HepG2 (cell line): ENCODE measurements at regions not wholly inside any gene's neighbourhood (a gene's known extent, or its start where the extent isn't known, plus 50 kb on each side); places are given as distances from the start of the nearest gene placed in this dataset.
"Not testable (repeated sequence)": the region's sequence is repeated elsewhere in the genome, so short reads cannot be mapped to it uniquely, and the experiment has no call there.

Source experiments
- ATAC-seq: fragments of 200-7000 bp; cut with Tn5 transposase; 3 replicates; pipeline ENCODE4 v1.9.1; 2020; ENCODE audit warnings: mild to moderate bottlenecking, moderate library complexity
- BruUV-seq: library from RNA; stranded (reverse); fragments of 400-500 nt; replicated peaks from 2 replicates; lab custom pipeline; 2021; lab: Mats Ljungman, UMichigan
- CTCF ChIA-PET: fragments of 300-600 bp; formaldehyde crosslinking; extraction: SDS; loops from one replicate; lab custom pipeline; 2021; ENCODE audit warnings: low total read pairs, inconsistent platforms, low intra/inter-chr PET ratio; lab: Yijun Ruan, JAX
- POLR2A ChIA-PET: fragments of 350-600 bp; sonication (Branson Sonifier 250); formaldehyde crosslinking; loops from one replicate; lab custom pipeline; 2020; ENCODE audit warnings: antibody characterized with exemption, inconsistent platforms; lab: Yijun Ruan, JAX
- DNase-seq: peaks from one replicate; pipeline ENCODE4 v3.0.0-alpha.2; 2015; ENCODE audit warnings: low spot score
- FAIRE-seq: peaks from 3 replicates; lab custom pipeline; 2011; peaks lifted over from hg19 to GRCh38; lab: Jason Lieb, UNC
- H2AFZ ChIP-seq: one replicate; pipeline ENCODE4 v1.6.1; 2011; ENCODE audit warnings: low read length, inconsistent platforms
- H3K27ac ChIP-seq: fragments of 300-600 bp; 3 replicates; pipeline ENCODE4 v1.8.0; 2011; ENCODE audit warnings: mixed run types, mild to moderate bottlenecking, mixed read lengths, low read length, inconsistent platforms; ENCODE audit not compliant: insufficient read depth; ENCODE audit errors: extremely low read length
- H3K27me3 ChIP-seq, 2 experiments: fragments of 200-600 bp in 1 of 2; 2 replicates in 1 of 2; 3 replicates in 1 of 2; pipeline versions ENCODE4 v1.6.0 to v1.8.0; 2011; ENCODE audit warnings: low read length in 2 of 2, mild to moderate bottlenecking in 2 of 2, moderate library complexity in 2 of 2, inconsistent platforms in 1 of 2; ENCODE audit not compliant: insufficient read depth in 2 of 2, control insufficient read depth in 1 of 2
- H3K36me3 ChIP-seq, 2 experiments: fragments of 200-600 bp in 1 of 2; replicated peaks in 1 of 2; 2 replicates in 1 of 2; 3 replicates in 1 of 2; pipeline versions ENCODE4 v1.5.1 to v1.8.0; 2011; ENCODE audit warnings: low read length in 2 of 2, inconsistent platforms in 1 of 2; ENCODE audit not compliant: insufficient read depth in 2 of 2, control insufficient read depth in 1 of 2
- H3K4me1 ChIP-seq: 2 replicates; pipeline ENCODE4 v1.5.1; 2012; ENCODE audit warnings: low read length, inconsistent platforms; ENCODE audit not compliant: insufficient read depth
- H3K4me2 ChIP-seq: 2 replicates; pipeline ENCODE4 v1.6.0; 2011; ENCODE audit warnings: low read depth, low read length, inconsistent platforms
- H3K4me3 ChIP-seq, 3 experiments: fragments of 200-600 bp in 1 of 3; sonication (generic), shearing (Covaris generic) in 1 of 3; replicated peaks in 1 of 3; 2 replicates each; pipeline ENCODE4 v1.5.1; 2011 to 2016; ENCODE audit warnings: low read length in 3 of 3, inconsistent platforms in 2 of 3, low read depth in 2 of 3, mild to moderate bottlenecking in 2 of 3, control low read depth in 1 of 3, mixed read lengths in 1 of 3; ENCODE audit not compliant: insufficient read depth in 1 of 3
- H3K79me2 ChIP-seq: one replicate; pipeline ENCODE4 v1.6.1; 2011; ENCODE audit warnings: low read length, inconsistent platforms; ENCODE audit not compliant: insufficient read depth
- H3K9ac ChIP-seq: 2 replicates; pipeline ENCODE4 v1.6.0; 2011; ENCODE audit warnings: mild to moderate bottlenecking, low read depth, low read length, inconsistent platforms; ENCODE audit not compliant: insufficient read depth
- H3K9me3 ChIP-seq: 2 replicates; pipeline ENCODE4 v1.5.1; 2012; ENCODE audit warnings: mild to moderate bottlenecking, low read length
- H4K20me1 ChIP-seq: 2 replicates; pipeline ENCODE4 v1.6.0; 2011; ENCODE audit warnings: inconsistent platforms, mild to moderate bottlenecking, low read length, moderate library complexity; ENCODE audit not compliant: insufficient read depth
- BCL6 ChIP-seq: IDR thresholded peaks from 2 replicates; pipeline ENCODE4 v1.6.1; 2016; ENCODE audit warnings: missing genetic modification reagents, missing compliant biosample characterization
- CEBPG ChIP-seq: IDR thresholded peaks from 2 replicates; pipeline ENCODE4 v1.6.1; 2016
- DR1 ChIP-seq: sonication (generic); formaldehyde crosslinking; IDR thresholded peaks from 2 replicates; pipeline ENCODE4 v1.8.0; 2021; ENCODE audit warnings: mild to moderate bottlenecking, missing genetic modification reagents, inconsistent platforms
- HDAC2 ChIP-seq: sonication (generic); formaldehyde crosslinking; IDR thresholded peaks from 2 replicates; pipeline ENCODE4 v1.4.0; 2020; ENCODE audit warnings: missing genetic modification reagents
- PHF20 ChIP-seq: sonication (generic); formaldehyde crosslinking; IDR thresholded peaks from 2 replicates; pipeline ENCODE4 v1.5.0; 2020; ENCODE audit warnings: mild to moderate bottlenecking, missing genetic modification reagents
- ZNF101 ChIP-seq: sonication (generic); formaldehyde crosslinking; IDR thresholded peaks from 2 replicates; pipeline ENCODE4 v1.4.0; 2020; ENCODE audit warnings: mild to moderate bottlenecking, low read depth, missing genetic modification reagents, borderline replicate concordance
- ZNF207 ChIP-seq: fragments of 450-650 bp; IDR thresholded peaks from 2 replicates; pipeline ENCODE4 v1.6.1; 2016; ENCODE audit warnings: antibody characterized with exemption, borderline replicate concordance
- ZNF496 ChIP-seq: sonication (generic); formaldehyde crosslinking; IDR thresholded peaks from 2 replicates; pipeline ENCODE4 v1.8.1; 2023; ENCODE audit warnings: mild to moderate bottlenecking, moderate library complexity, missing genetic modification reagents; ENCODE audit not compliant: insufficient replicate concordance
- ZNF543 ChIP-seq: sonication (generic); formaldehyde crosslinking; IDR thresholded peaks from 2 replicates; pipeline ENCODE4 v1.4.0; 2020; ENCODE audit warnings: mild to moderate bottlenecking, missing genetic modification reagents
- ZNF564 ChIP-seq: sonication (generic); formaldehyde crosslinking; IDR thresholded peaks from 2 replicates; pipeline ENCODE4 v1.8.1; 2023; ENCODE audit warnings: mild to moderate bottlenecking, missing genetic modification reagents
- WGBS: methylation state at CpG from one replicate; pipeline ENCODE4 v1.1.6; 2017; ENCODE audit warnings: low lambda C conversion rate; 5-methylcytosine and 5-hydroxymethylcytosine counted together
- in situ Hi-C: cut with HindIII; loops from 2 replicates; pipeline ENCODE4 v1.10.0; 2017; ENCODE audit warnings: low pct_unique_long_range_greater_than_20kb; ENCODE audit not compliant: extremely low pct_ligation_motif_present
- intact Hi-C: fragments of 100-400 bp; cut with micrococcal nuclease; formaldehyde crosslinking; loops from one replicate; pipeline ENCODE4 v1.10.0; 2022; ENCODE audit not compliant: unreplicated experiment
- TF ChIP-seq, protein P1 (sequence below): sonication (generic); formaldehyde crosslinking; IDR thresholded peaks from 2 replicates; pipeline ENCODE4 v1.9.0; 2022; ENCODE audit warnings: low read depth, missing genetic modification reagents

DNA sequence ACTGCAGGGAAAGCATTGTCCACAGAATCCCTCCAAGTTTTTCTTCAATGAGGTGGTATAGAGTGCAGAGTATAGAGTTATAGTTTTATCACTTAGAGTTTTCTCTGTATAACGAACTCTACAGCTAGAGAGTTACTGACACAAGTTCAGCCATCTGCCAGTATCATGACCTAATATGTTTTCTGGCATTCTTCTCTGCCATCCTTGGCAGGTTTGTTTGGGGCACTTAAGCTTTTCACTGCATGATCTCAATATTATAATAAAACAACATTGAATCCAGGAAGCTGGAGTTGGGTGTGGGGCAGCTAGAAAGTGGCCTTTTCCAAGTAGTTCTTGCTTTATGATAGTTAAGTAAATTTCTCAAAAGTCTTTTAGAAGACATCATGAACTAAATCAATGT lies 743.5 kb upstream of the ARPP21 start:
- TF ChIP-seq ZNF207 (no peak), DR1 (CRISPR knock-in tag) (no peak), ZNF543 (CRISPR knock-in tag) (no peak), PHF20 (CRISPR knock-in tag) (no peak), ZNF101 (CRISPR knock-in tag) (no peak), ZNF564 (CRISPR knock-in tag) (no peak), ZNF496 (no peak), BCL6 (CRISPR knock-in tag) (no peak), HDAC2 (no peak), CEBPG (no peak)
- TF ChIP-seq, protein P1, sequence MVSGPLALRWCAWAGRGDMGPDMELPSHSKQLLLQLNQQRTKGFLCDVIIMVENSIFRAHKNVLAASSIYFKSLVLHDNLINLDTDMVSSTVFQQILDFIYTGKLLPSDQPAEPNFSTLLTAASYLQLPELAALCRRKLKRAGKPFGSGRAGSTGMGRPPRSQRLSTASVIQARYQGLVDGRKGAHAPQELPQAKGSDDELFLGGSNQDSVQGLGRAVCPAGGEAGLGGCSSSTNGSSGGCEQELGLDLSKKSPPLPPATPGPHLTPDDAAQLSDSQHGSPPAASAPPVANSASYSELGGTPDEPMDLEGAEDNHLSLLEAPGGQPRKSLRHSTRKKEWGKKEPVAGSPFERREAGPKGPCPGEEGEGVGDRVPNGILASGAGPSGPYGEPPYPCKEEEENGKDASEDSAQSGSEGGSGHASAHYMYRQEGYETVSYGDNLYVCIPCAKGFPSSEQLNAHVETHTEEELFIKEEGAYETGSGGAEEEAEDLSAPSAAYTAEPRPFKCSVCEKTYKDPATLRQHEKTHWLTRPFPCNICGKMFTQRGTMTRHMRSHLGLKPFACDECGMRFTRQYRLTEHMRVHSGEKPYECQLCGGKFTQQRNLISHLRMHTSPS, result no peak
- ATAC-seq (no peak), FAIRE-seq (no peak), DNase-seq (no peak)
- Histone ChIP-seq H4K20me1 (no peaks in the 10 kb centered on the region), H3K27me3 (no peaks in the 10 kb centered on the region), H3K4me2 (no peak overlapping the region), H3K4me1 (no peaks in the 10 kb centered on the region), H3K36me3 (no peaks in the 10 kb centered on the region), H3K27ac (no peak overlapping the region), H2AFZ (no peak overlapping the region), H3K79me2 (no peaks in the 10 kb centered on the region), H3K9me3 (peaks cover 46% of the 10 kb centered on the region), H3K4me3 (no peak overlapping the region), H3K9ac (no peak overlapping the region)
- POLR2A ChIA-PET, result no interaction called here
- intact Hi-C loops (no loop called here), in situ Hi-C loops (no loop called here)
- 8% methylated on average over 1 of the region's 1 CpG for WGBS
- CTCF ChIA-PET, result no interaction called here
- no TSS peak for BruUV-seq

DNA sequence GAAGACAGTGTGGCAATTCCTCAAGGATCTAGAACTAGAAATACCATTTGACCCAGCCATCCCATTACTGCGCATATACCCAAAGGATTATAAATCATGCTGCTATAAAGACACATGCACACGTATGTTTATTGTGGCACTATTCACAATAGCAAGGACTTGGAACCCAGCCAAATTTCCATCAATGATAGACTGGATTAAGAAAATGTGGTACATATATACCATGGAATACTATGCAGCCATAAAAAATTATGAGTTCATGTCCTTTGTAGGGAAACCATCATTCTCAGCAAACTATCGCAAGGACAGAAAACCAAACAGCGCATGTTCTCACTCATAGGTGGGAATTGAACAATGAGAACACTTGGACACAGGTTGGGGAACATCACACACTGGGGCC lies 729.6 kb upstream of the ARPP21 start:
- H3K9me3 ChIP-seq, result peaks cover 26% of the 10 kb centered on the region
- POLR2A ChIA-PET, H3K27me3 ChIP-seq, FAIRE-seq, H3K9ac ChIP-seq, H3K4me1 ChIP-seq, ATAC-seq, DNase-seq, H3K36me3 ChIP-seq, CTCF ChIA-PET, in situ Hi-C loops, H3K79me2 ChIP-seq, H2AFZ ChIP-seq, BruUV-seq, H3K27ac ChIP-seq, H3K4me2 ChIP-seq, H3K4me3 ChIP-seq, intact Hi-C loops, H4K20me1 ChIP-seq: not testable (repeated sequence)
- WGBS, result 60% methylated on average over 4 of the region's 4 CpGs
